H1 (cell line): ENCODE measurements at regions not wholly inside any gene's neighbourhood (a gene's known extent, or its start where the extent isn't known, plus 50 kb on each side); places are given as distances from the start of the nearest gene placed in this dataset.

Source experiments
- CTCF ChIP-seq, 3 experiments: IDR thresholded peaks; 1 replicate in 2 of 3; 2 replicates in 1 of 3; pipeline versions ENCODE4 v1.5.1 to v1.6.1; 2011; ENCODE audit warnings: low read length in 3 of 3, mild to moderate bottlenecking in 3 of 3, inconsistent platforms in 2 of 3, low read depth in 1 of 3, moderate library complexity in 1 of 3; ENCODE audit not compliant: insufficient read depth in 1 of 3; ENCODE audit errors: control extremely low read depth in 1 of 3
- EZH2 ChIP-seq: fragments of 200-600 bp; sonication (generic); IDR thresholded peaks from 2 replicates; pipeline ENCODE4 v1.7.1; 2012; ENCODE audit warnings: low read depth, mild to moderate bottlenecking, moderate library complexity, low read length, inconsistent platforms; ENCODE audit not compliant: severe bottlenecking
- FOSL1 ChIP-seq: IDR thresholded peaks from 2 replicates; pipeline ENCODE4 v1.6.1; 2011; ENCODE audit warnings: mild to moderate bottlenecking, low read depth, low read length, moderate library complexity; ENCODE audit not compliant: insufficient read depth
- JUN ChIP-seq: IDR thresholded peaks from 2 replicates; pipeline ENCODE4 v1.6.1; 2011; ENCODE audit warnings: low read depth, mild to moderate bottlenecking, improper control_type of control experiment, low read length
- POLR2A ChIP-seq, 2 experiments: IDR thresholded peaks; 1 replicate in 1 of 2; 2 replicates in 1 of 2; pipeline ENCODE4 v1.6.1; 2011; ENCODE audit warnings: low read depth in 2 of 2, low read length in 2 of 2, mild to moderate bottlenecking in 2 of 2; ENCODE audit errors: control extremely low read depth in 1 of 2
- TBP ChIP-seq: IDR thresholded peaks from 2 replicates; pipeline ENCODE4 v1.6.1; 2011; ENCODE audit warnings: low read depth, low read length, improper control_type of control experiment

GRCh38 chr5:144036476-144036875 lies 134.0 kb downstream of the YIPF5 start:
- TF ChIP-seq CTCF (IDR thresholded peaks at IDR 0.05; ENCODE audit: control extremely low read depth in 1 of 3, insufficient read depth in 1 of 3, low read depth in 1 of 3, low read length in 3 of 3) (no peak), TBP (no peak), JUN (no peak), EZH2 (no peak), FOSL1 (no peak), POLR2A (IDR thresholded peaks at IDR 0.05; ENCODE audit: control extremely low read depth in 1 of 2, low read depth in 2 of 2, low read length in 2 of 2) (no peak)
